ENCODE measurements at regions not wholly inside any gene's neighbourhood (a gene's known extent, or its start where the extent isn't known, plus 50 kb on each side); places are given as distances from the start of the nearest gene placed in this dataset.

DNA sequence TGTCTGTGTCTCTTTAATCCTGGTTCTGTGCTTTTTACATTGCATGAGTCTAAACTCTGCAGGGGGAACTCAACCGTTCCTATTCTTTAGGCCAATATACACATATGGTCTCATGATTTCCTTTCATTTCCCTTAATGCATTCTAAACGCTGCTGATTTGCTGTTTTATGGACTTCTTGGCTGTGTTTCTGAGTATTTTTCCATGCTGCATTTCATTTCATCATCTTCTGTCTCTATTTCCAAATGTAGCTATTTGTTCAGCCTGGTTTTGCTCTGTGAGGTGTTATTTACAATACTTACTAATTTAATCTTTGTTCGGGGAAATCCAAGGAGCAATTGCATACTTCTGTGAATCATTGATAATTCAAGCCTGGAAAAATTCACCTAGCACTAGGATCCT is 897.2 kb downstream of the TSN start:
- TF ChIP-seq CHD1 (IDR thresholded peaks at IDR 0.05; ENCODE audit: low read depth, low read length) (no peak), POLR2A (IDR thresholded peaks at IDR 0.05; ENCODE audit: control extremely low read depth in 1 of 2, low read depth in 2 of 2, low read length in 2 of 2) (no peak), EP300 (IDR thresholded peaks at IDR 0.05; ENCODE audit: borderline replicate concordance in 1 of 2, low read depth in 2 of 2, low read length in 2 of 2) (no peak), EZH2 (IDR thresholded peaks at IDR 0.05; ENCODE audit: low read depth, low read length, severe bottlenecking) (no peak), JUN (IDR thresholded peaks at IDR 0.05; ENCODE audit: low read depth, low read length) (no peak), MAFK (IDR thresholded peaks at IDR 0.05; ENCODE audit: low read depth, low read length) (no peak), TAF1 (IDR thresholded peaks at IDR 0.05; ENCODE audit: low read depth, low read length) (no peak), GTF2F1 (IDR thresholded peaks at IDR 0.05; ENCODE audit: borderline replicate concordance, low read depth, low read length) (no peak), SRF (IDR thresholded peaks at IDR 0.05; ENCODE audit: low read depth, low read length) (no peak), EGR1 (IDR thresholded peaks at IDR 0.05; ENCODE audit: borderline replicate concordance, low read depth, low read length) (no peak)
- TF ChIP-seq, protein P1, sequence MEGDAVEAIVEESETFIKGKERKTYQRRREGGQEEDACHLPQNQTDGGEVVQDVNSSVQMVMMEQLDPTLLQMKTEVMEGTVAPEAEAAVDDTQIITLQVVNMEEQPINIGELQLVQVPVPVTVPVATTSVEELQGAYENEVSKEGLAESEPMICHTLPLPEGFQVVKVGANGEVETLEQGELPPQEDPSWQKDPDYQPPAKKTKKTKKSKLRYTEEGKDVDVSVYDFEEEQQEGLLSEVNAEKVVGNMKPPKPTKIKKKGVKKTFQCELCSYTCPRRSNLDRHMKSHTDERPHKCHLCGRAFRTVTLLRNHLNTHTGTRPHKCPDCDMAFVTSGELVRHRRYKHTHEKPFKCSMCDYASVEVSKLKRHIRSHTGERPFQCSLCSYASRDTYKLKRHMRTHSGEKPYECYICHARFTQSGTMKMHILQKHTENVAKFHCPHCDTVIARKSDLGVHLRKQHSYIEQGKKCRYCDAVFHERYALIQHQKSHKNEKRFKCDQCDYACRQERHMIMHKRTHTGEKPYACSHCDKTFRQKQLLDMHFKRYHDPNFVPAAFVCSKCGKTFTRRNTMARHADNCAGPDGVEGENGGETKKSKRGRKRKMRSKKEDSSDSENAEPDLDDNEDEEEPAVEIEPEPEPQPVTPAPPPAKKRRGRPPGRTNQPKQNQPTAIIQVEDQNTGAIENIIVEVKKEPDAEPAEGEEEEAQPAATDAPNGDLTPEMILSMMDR (IDR thresholded peaks at IDR 0.05; ENCODE audit: control extremely low read depth in 1 of 3, insufficient read depth in 1 of 3, low read depth in 1 of 3, low read length in 3 of 3): no peak
- TF ChIP-seq, protein P2, sequence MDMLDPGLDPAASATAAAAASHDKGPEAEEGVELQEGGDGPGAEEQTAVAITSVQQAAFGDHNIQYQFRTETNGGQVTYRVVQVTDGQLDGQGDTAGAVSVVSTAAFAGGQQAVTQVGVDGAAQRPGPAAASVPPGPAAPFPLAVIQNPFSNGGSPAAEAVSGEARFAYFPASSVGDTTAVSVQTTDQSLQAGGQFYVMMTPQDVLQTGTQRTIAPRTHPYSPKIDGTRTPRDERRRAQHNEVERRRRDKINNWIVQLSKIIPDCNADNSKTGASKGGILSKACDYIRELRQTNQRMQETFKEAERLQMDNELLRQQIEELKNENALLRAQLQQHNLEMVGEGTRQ (IDR thresholded peaks at IDR 0.05; ENCODE audit: low read length): no peak
